ENCODE measurements at regions not wholly inside any gene's neighbourhood (a gene's known extent, or its start where the extent isn't known, plus 50 kb on each side); places are given as distances from the start of the nearest gene placed in this dataset.

- WGBS (ENCODE audit: low lambda C conversion rate), result 42% methylated on average over 2 of the region's 2 CpGs
- H3F3A ChIP-seq (replicated peaks; ENCODE audit: insufficient read depth), result peaks cover 11% of the 10 kb centered on the region
- H3K27ac ChIP-seq (ENCODE audit: low read depth in 2 of 2, low read length in 1 of 2), result peak overlapping the region in 1 of 2 experiments; percentile 22; a peak in 1 of 4 replicates
- no peaks in the 10 kb centered on the region for H3K9me3 ChIP-seq
- no peaks in the 10 kb centered on the region for H3K9me2 ChIP-seq
- no peak overlapping the region for H2AFZ ChIP-seq (ENCODE audit: low read depth)
- H4K20me1 ChIP-seq (ENCODE audit: insufficient read depth), result no peaks in the 10 kb centered on the region
- H3K4me2 ChIP-seq, result no peak overlapping the region
- DNase-seq, result no peak
- TF ChIP-seq RCOR1 (IDR thresholded peaks at IDR 0.05; ENCODE audit: low read length) (no peak), EP300 (IDR thresholded peaks at IDR 0.05; ENCODE audit: borderline replicate concordance in 1 of 2, low read depth in 1 of 2, low read length in 1 of 2) (no peak), YY1 (IDR thresholded peaks at IDR 0.05; ENCODE audit: low read depth) (no peak), ELF1 (IDR thresholded peaks at IDR 0.05) (no peak), JUND (IDR thresholded peaks at IDR 0.05) (no peak)
- peaks cover 0 to 3% of the 10 kb centered on the region in 2 experiments; a peak in 1 of 4 replicates for H3K4me1 ChIP-seq (ENCODE audit: control insufficient read depth in 1 of 2, insufficient read depth in 2 of 2, low read depth in 1 of 2, low read length in 1 of 2)
- CTCF ChIA-PET, result interaction anchor here (1.0 to 1.6 kb wide), 2 partner anchors 9 to 13 kb away, joined by 3 to 4 read pairs; no protein-coding TSS in a partner anchor
- no peak overlapping the region for H3K9ac ChIP-seq
- no peaks in the 10 kb centered on the region for H3K79me2 ChIP-seq (ENCODE audit: insufficient read depth)
- H3K36me3 ChIP-seq (replicated peaks in 1 of 2; ENCODE audit: control insufficient read depth in 1 of 2, insufficient read depth in 2 of 2, low read length in 1 of 2), result no peaks in the 10 kb centered on the region
- H3K27me3 ChIP-seq (ENCODE audit: insufficient read depth), result no peaks in the 10 kb centered on the region
- H3K4me3 ChIP-seq (ENCODE audit: low read depth in 2 of 2, low read length in 1 of 2), result no peak overlapping the region
- POLR2A ChIA-PET, result no interaction called here
Observed at GRCh38 chr4:123816462-123816861, 419.9 kb downstream of the SPRY1 start.

- H3F3A ChIP-seq (replicated peaks; ENCODE audit: insufficient read depth), result peaks cover 15% of the 10 kb centered on the region
- POLR2A ChIA-PET, result no interaction called here
Observed at GRCh38 chr4:123817025-123817688, 420.6 kb downstream of the SPRY1 start.

More at GRCh38 chr4:123817025-123817688, 420.6 kb downstream of the SPRY1 start:
- H3K4me3 ChIP-seq (ENCODE audit: low read depth in 2 of 2, low read length in 1 of 2), result no peak overlapping the region
- no peak overlapping the region; a peak in 1 of 4 replicates for H3K27ac ChIP-seq (ENCODE audit: low read depth in 2 of 2, low read length in 1 of 2)
- H3K4me2 ChIP-seq, result no peak overlapping the region
- no peak overlapping the region for H2AFZ ChIP-seq (ENCODE audit: low read depth)
- H3K36me3 ChIP-seq (replicated peaks in 1 of 2; ENCODE audit: control insufficient read depth in 1 of 2, insufficient read depth in 2 of 2, low read length in 1 of 2), result no peaks in the 10 kb centered on the region
- H3K9ac ChIP-seq, result no peak overlapping the region
- DNase-seq, result no peak
- peaks cover 0 to 3% of the 10 kb centered on the region in 2 experiments; a peak in 1 of 4 replicates for H3K4me1 ChIP-seq (ENCODE audit: control insufficient read depth in 1 of 2, insufficient read depth in 2 of 2, low read depth in 1 of 2, low read length in 1 of 2)
- H4K20me1 ChIP-seq (ENCODE audit: insufficient read depth), result no peaks in the 10 kb centered on the region
- 94% methylated on average over 7 of the region's 7 CpGs for WGBS (ENCODE audit: low lambda C conversion rate)
- CTCF ChIA-PET, result interaction anchor here (1.0 to 1.6 kb wide), 2 partner anchors 10 to 12 kb away, joined by 3 to 4 read pairs; no protein-coding TSS in a partner anchor
- TF ChIP-seq CTCF (IDR thresholded peaks at IDR 0.05) (no peak), FOXM1 (IDR thresholded peaks at IDR 0.05; ENCODE audit: low read depth) (no peak), JUND (IDR thresholded peaks at IDR 0.05) (no peak), ELF1 (IDR thresholded peaks at IDR 0.05) (no peak), YY1 (IDR thresholded peaks at IDR 0.05; ENCODE audit: low read depth) (no peak), GABPA (IDR thresholded peaks at IDR 0.05; ENCODE audit: low read depth) (no peak), POLR2AphosphoS5 (IDR thresholded peaks at IDR 0.05; ENCODE audit: low read depth, low read length) (no peak), SMC3 (IDR thresholded peaks at IDR 0.05; ENCODE audit: low read depth, low read length) (no peak), GATA2 (CRISPR knock-in tag; IDR thresholded peaks at IDR 0.05) (no peak), RAD21 (IDR thresholded peaks at IDR 0.05; ENCODE audit: low read length) (no peak), IRF3 (IDR thresholded peaks at IDR 0.05; ENCODE audit: low read depth, low read length) (no peak), FOSL2 (IDR thresholded peaks at IDR 0.05; ENCODE audit: borderline replicate concordance, low read depth) (no peak), RXRA (IDR thresholded peaks at IDR 0.05; ENCODE audit: borderline replicate concordance, low read depth) (no peak), ZBTB33 (IDR thresholded peaks at IDR 0.05; ENCODE audit: borderline replicate concordance, low read depth) (no peak), PBX3 (IDR thresholded peaks at IDR 0.05) (no peak)
- H3K9me2 ChIP-seq, result no peaks in the 10 kb centered on the region
- no peaks in the 10 kb centered on the region for H3K27me3 ChIP-seq (ENCODE audit: insufficient read depth)
- no peaks in the 10 kb centered on the region for H3K79me2 ChIP-seq (ENCODE audit: insufficient read depth)
- no peaks in the 10 kb centered on the region for H3K9me3 ChIP-seq

All from SK-N-SH (cell line).